Ammon's horn (tissue), 1 donor: ENCODE measurements at regions not wholly inside any gene's neighbourhood (a gene's known extent, or its start where the extent isn't known, plus 50 kb on each side); places are given as distances from the start of the nearest gene placed in this dataset.

Source experiments
- DNase-seq: peaks from one replicate; pipeline ENCODE4 v3.0.0-alpha.2; 2016; ENCODE audit warnings: low spot score

DNA sequence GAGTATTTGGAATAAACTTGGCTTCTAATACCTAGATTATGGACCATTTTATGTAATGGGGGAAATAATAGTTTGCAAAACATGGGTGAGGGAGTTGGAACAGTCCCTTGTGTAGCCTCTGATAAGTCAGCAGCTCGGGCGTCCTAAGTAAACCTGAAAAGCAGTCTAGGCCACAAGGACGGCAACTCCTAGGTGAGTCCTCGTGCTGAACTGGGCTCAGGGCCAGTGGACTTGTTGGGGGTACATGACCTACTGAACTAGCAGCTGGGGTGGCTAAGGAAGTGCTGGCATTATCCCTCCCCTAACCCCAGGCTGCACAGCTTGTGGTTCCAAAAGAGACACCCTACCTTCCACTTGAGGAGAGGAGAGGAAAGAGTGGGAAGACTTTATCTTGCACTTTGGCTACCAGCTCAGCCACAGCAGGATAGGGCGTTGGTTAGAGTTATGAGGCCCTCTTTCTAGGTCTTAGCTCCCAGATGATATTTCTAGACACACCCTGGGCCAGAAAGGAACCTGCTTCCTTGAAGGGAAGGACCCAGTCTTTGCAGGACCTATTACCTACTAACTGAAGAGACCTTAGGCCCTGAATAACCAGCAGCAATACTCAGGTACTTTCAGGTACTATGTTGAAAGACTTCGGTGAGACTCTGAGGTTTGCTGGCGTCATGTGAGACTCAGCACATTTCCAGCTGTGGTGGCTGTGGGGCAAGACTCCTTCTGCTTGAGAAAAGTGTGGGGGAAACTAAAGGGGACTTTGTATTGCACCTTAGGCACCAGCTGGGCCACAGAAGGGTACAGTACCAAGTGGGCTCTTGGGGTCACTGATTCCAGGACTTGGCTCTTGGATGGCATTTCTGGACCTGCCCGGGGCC, 71.0 kb downstream of the AQP4 start:
- no peak for DNase-seq

DNA sequence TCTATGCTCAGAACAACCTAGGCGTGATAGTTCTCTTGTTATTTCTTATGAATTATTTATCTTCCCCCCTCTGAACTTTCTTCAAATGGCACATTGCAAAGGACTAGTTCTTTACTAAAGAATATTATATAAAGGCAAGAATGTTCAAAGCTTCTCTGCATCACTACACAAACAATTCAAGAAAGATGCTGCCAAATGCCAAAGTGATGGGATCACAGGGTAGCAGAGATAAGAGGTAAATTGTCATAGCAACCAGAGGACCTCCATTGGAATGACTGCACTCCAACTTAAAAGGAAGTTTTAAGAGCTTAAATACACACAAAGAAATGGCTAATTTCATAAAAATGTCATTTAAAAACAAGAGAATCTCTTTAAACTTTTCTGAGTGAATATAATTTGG, 72.8 kb downstream of the AQP4 start:
- DNase-seq = no peak

DNA sequence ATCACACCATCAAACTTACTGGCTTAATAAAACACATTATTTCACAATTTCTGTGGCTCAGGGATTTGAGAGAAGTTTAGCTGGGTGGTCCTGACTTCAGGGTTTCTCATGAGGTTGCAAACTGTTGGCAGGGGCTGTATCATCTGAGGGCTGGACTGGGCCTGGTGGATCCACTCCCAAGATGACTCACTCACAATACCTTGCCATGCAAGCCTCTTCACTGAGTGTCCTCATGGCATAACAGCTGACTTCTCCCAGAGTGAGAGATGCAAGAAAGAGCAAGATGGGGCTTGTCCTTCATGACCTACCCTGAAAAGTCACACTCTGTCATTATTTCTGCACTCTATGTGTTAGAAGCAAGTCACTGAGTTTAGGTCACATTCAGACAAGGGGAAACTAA, 73.8 kb downstream of the AQP4 start:
- no peak for DNase-seq

DNA sequence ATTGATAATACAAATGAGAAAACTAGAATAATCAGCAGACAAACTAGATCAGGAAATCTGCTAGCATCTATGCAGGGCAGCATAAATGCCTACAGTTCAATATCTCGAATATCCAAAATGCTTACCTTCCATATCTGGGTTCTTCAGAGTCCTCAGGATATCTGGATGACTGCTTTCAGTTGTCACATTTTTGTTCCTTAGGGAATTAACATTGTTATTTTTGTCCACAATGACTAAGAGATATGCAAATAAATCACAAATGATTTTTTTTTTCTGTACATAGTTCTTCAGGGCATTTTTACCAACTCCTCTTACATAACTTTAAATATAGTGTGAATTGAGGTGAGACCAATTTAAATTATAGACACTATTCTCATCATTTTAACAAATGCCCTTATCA, 80.9 kb downstream of the AQP4 start:
- no peak for DNase-seq

DNA sequence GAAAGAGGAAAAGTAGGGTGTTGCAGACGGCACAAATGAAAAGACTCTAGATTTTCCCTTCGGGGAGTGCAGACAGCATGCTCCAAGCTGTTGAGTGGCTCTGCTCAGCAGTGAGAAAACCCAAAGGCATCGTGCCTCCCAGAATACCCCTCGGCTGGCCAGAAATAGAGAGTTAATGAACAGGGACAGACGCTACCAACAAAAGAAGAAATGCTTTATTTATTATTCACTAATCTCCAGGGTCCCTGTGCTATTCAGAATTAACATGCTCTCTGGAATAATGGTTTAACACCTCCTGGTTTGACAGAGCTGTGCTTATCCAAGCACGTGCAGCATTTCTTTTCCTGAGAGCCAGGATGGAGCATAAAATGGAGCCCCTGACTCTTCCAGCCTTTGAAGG, 82.3 kb downstream of the AQP4 start:
- no peak for DNase-seq

DNA sequence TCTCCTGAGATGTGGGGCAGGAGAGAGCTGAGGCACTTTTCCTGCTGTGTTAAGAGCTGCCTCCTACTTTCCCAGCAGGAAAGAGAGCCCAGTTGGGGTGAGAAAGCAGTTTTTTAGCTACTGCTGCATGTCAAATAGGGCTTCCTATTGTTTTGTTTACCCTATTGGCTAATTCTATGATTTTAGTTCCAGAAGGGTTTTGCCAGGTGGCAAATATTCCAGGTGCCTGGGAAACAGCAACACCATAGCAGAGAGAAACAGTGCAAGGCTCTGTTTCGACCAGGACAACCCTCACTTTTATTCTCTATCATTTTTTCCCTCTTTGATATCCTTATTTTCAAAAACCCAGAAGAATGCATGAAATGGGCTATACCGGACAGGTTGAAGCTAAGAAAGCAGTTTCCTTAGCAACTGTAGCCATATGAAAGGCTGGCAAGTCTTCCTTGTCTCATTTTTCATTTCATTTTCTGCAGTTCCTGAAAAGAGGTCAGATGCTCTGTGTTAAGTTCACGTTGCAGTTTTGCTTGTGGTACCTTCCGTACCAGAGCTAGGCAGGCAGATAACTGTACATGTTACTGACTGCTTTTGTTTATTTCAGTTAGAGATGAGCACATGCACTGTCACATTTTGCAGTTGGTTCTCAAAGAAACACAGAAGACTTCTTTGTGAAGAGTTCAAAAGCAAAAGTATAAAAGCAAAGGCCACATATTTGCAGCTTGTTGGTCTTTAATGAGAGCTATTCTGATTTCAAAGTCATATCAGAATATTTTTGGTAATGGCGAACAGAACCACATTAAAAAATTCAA, 84.8 kb downstream of the AQP4 start:
- no peak for DNase-seq

DNA sequence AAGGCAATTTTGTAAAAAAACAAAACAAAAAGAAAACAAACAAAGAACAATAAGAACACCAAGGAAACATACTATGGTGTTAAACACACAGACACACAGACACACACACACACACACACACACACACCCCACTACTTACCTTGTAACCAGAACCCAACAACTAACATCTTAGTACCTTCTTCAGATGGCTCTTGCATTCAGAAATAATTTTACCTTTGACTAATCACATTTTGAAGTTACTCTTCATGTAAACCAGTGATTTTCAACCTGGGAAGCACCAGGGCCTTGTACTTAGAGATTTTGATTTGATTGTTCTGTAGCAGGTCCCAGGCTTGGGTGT, 87.5 kb downstream of the AQP4 start:
- no peak for DNase-seq

DNA sequence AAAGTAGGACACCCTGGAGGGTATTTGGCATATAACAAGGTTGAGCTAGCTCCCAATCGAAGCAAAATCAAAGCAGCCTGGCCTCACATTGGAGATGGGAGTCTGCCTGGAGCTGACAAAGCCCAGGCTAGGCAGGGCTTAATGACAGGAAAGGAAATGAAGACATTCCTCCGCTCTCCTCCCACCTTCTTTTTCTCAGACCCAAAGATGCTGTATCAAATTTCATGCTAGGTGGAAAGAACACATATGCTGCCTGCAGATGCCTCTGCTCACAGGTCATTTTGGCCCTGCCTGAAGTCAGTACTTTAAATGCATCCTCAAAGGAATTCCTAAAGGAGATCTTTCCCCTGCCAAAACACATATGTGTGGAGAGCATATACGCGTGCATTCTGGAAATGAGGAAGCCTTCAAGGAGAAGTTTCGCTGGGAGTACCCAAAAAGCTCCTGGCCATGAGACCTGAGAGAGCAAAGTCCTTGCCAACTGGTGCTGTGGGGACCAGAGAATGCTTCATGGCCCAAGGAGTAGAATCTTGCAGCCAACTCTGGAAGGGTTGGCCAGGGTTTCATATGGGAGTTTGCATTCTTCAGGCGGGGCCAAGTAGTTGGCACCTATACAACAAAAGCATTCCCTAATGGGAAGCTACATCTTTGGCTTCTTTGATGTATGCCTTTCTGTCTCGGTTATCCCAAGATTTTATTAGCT, 88.0 kb downstream of the AQP4 start:
- no peak for DNase-seq

DNA sequence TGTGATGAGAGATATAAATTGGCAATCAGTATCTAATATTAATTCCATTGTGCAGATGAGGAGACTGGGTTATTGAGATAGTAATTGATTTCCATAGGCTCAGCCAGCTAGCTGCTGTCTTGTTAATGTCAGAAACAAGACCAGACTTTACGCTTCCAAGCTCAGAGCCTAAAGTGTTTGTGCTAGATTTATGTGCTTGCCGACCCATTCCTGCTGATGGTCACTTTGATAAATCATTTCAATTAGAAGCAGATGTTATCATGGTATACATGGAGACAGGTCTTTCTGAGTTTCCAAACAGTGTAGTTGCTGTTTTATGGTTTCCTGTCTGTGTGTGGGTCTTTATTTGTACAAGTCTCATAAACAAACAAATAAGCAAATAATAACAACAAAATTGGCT, 92.8 kb downstream of the AQP4 start:
- no peak for DNase-seq

DNA sequence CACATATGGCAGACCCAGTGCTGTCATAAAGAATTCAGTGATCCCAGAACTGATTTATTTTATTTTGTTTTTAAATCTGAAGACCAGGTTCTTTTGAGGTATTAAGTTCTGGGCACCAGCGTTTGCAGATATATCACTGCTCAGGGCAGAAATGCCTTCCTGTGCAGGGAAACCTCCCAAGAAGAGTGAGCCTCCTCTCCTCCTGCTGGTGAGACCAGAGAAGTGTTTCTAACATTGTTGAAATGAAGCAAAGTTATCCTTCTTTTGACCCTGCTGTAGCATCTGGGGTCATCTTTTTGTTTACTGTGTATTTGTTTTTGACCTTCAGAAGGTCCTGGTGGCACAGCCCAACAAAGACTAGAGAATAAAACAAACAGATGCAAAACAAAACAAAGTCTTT, 94.0 kb downstream of the AQP4 start:
- no peak for DNase-seq

DNA sequence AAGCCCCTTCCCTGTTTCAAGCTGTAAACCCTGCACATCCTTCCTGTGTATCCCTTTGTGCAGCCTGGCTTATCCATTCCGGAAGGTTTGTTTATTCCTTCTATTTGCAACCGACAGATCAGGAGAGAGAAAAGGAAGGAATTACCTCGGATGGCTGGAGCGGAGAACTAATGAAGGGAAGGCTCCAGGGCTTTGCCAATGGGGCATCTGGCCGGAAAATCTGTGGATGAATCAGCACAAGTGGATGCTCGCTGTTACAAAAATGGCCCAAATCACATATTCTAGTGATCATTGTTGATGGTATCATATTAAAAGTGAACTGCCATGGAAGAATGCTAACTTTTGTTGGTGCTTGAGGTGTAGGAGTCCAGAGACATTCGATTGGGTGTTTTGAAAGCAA, 97.1 kb downstream of the AQP4 start:
- no peak for DNase-seq

DNA sequence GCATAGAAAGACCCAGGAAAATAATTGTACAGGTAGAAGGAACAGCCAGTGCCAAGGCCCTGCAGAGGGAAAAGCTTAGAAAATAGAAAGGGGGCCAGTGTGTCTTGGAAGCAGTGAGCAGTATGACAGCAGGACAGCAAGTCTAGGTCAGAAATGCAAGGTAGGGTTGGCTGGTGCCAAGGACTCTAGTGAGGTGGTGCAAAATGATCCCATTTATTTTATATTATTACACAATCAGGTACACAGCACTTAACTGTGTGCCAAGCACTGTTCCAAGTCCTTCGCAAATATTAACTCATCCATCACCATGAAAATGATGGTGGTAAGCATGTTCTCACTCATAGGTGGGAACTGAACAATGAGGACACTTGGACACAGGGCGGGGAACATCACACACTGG, 100.0 kb downstream of the AQP4 start:
- no peak for DNase-seq

DNA sequence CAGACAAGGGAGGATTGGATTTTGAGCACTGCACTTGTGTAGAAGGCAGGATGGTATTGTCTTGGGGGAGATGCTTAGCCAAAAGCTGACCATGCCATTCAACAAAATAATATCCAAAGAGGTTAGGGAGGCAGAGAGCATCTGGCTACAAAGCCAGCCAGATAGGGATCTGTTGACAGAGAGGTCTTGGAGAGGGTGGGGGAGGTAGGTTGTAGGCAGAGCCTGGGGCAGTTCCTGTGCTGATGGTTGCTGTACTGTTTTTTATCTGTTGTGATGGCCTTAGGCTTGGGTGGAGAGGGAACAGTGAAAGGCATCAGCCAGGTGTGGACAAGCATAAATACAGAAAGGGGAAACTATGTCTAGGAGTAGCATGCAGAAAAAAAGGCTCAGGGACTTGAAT, 100.9 kb downstream of the AQP4 start:
- DNase-seq = no peak

DNA sequence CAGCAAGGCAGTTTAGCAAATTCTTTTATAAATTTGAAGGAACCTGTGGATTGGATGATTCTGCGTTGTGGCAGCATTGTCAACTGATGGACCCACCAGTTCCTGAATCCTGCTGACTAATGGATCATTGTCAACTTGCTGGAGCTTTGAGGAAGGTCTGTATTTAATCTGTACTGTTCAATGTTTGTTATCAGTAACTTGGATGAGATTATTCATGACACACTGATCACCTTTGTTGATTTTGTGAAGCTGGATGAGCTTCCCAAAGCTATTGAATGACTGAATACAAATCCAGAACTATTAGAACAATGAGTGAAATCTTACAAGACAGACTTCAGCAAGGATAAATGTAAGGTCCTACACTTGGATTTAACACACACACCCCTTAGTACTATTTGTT, 101.3 kb downstream of the AQP4 start:
- DNase-seq = no peak

DNA sequence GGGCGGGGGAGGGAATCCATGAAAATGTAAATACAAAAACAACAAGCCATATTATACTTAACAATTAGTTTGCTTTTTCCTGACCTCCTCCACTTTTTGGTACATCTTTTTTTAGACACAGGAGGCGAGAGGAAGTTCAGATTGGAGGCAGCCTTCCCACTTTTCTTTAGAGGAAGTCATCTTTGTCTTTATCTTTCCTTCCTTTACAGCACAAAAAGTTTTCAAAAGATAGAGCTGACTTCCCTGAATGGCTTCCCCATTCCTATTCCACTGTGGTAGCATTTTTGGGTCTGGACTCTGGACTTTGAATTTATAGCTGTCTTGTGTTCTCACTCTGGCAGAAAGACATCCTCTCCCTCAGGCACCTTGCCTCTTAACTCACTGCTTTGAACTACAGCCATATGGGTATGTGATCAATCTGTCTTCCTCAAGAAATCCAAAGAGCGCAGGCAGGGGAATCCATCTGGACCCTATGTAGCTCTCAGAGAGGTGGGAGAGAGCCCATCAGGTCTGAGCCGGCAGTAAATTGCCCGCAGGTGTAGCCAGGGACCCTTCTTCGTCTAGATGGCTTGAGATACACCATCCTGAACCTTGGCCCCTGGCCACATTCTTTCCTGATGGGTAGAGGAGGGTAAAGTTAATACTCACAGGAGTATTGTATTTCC, 101.9 kb downstream of the AQP4 start:
- DNase-seq = no peak

DNA sequence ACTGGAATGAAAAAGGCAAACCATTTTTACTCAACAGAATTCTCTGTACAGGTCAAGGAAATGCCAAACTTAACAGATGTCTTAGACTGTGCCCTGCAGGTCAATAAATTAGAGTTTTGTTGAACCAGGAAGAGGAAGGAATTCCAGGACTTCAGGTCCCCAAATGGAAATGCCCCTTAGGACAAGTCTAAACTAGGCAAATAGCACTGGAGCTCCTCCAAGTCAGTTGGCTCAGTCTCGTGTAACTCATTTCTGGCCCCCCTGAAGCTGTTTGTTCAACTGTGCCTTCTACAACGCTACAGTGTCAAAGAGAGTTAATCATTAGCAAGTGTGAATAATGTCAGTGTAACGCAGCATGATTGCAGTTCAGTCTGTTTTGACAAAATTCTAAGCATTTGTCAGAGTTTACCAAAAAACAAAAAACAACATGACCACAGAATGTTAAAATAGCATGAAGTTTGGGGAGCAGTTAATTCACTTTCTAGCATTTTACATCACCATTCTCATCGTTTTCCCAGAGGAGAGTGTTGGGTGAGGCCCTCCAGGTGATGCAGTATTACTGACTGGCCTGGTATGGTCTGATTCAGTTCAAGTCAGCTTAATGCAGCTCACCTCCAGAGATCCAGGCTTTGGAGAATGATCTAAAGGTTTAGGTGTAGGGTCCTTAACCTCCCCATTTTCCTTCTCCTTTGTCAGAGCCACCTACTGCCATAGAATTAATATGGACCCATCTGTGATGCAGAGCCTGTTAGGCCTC, 108.1 kb downstream of the AQP4 start:
- no peak for DNase-seq

DNA sequence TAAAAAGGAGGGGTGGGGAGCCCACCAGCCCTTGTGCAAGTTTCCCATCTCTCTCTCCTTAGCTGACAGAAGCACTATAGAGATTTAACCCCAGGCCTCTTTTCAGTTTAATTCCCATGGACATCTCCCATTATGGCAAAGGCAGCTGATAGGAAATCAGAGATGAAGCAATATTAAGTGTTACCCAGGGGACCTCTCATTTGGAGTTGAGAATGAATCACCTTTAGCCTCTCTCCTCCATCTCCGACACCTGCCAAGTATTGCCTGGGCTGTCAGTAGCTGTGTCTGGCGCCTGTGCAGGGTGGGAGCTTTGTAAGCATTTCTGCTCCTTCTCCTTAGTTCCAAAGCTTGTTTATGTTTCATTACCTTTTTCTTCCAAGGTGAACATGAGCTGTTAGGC, 109.0 kb downstream of the AQP4 start:
- no peak for DNase-seq

DNA sequence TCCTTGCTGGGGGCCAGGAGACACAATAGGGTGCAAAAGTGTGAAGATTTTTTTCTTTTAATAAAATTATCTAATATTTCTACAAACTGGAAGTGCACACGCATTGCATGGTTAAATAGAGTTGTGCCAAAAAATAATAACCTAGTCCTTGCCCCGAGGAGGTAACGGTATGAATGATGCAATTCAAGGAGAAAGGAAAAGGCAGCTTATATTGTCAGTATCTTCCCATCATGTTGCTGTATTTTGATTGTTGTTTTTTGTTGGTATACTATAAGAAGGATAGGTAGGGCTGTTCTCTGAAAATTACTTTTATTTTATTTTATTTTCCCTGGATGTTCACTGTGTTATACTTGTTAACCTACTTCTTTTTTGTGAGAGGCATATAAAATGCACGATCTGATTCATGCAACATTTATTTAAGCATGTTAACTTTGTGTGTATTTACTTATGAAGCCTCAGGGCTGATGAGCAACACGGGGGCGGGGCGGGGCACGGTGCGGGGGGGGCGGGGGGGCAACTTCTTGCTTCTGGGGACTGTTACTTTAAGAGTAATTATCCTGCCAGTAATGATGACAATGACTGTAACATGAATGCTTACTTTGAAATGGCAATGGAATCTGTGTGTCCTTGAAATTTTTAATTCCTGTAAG, 118.6 kb downstream of the AQP4 start:
- no peak for DNase-seq

DNA sequence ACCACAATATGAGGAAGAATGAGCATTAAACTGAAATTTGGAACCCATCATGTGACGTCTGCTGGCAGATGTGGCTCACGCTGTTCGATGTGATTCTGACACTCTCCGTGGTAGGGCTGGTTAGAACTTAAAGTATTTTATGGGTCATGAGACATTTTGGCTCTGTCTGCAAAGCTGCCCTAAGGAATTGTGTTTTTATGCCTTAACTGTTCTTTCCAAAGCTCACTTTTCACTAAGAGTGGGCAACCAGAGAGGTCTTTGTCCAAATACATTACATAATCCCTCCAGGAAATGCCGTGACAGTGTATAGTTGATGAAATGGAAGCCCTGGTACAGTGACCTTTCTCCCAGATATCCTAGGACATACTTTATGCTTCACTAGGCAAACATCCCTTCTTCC, 119.1 kb downstream of the AQP4 start:
- no peak for DNase-seq

DNA sequence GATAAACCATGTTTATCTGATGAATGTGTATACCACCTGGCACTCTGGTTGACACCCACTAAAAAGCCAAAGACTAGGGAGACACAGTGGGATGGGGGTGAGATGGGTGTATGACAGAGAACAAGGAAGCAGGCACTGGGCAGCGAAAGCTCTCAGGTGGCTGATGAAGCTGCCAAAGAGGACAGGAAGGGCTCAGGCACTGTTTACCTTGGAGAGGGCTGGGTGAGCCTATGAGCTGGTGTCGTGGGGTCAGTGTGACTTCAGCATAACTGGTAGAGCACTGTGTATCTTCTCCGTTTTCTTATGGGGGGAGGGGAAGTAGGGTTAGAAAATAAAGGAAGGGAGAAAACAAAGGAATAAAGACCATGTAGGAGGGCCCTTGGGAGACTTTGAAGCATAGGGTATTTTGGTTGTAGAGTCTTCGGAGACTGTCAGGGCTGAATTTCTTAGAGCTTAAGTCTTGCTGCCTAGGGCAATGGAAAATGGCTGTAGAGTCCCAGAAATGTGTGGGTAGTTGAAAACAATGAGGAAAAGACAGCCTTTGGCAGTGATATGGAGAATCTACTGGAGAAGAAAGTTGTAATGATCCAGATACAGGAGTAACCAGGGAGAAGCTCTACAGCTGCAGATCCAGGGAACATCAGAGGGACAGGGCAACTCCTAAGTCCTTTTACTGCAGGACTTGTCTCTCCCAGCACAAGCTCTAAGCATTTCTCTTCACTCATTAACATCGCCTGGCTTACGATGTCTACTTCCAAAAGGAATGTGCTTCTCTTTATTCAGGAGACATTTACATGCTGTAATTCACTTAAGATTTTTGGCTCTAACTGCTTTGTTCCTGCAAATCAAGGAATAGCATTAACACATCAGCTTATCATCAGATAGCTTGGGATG, 120.0 kb downstream of the AQP4 start:
- DNase-seq = no peak
